H1 (cell line): ENCODE measurements at regions not wholly inside any gene's neighbourhood (a gene's known extent, or its start where the extent isn't known, plus 50 kb on each side); places are given as distances from the start of the nearest gene placed in this dataset.

Source experiments
- CEBPB ChIP-seq: IDR thresholded peaks from 2 replicates; pipeline ENCODE4 v1.6.1; 2012; ENCODE audit warnings: low read depth, low read length
- CHD1 ChIP-seq: IDR thresholded peaks from 2 replicates; pipeline ENCODE4 v1.6.1; 2012; ENCODE audit warnings: low read depth, low read length, improper control_type of control experiment
- CTCF ChIP-seq, 3 experiments: IDR thresholded peaks; 1 replicate in 2 of 3; 2 replicates in 1 of 3; pipeline versions ENCODE4 v1.5.1 to v1.6.1; 2011; ENCODE audit warnings: low read length in 3 of 3, mild to moderate bottlenecking in 3 of 3, inconsistent platforms in 2 of 3, low read depth in 1 of 3, moderate library complexity in 1 of 3; ENCODE audit not compliant: insufficient read depth in 1 of 3; ENCODE audit errors: control extremely low read depth in 1 of 3
- EGR1 ChIP-seq: IDR thresholded peaks from 2 replicates; pipeline ENCODE4 v1.6.1; 2011; ENCODE audit warnings: low read depth, low read length, borderline replicate concordance
- POLR2A ChIP-seq, 2 experiments: IDR thresholded peaks; 1 replicate in 1 of 2; 2 replicates in 1 of 2; pipeline ENCODE4 v1.6.1; 2011; ENCODE audit warnings: low read depth in 2 of 2, low read length in 2 of 2, mild to moderate bottlenecking in 2 of 2; ENCODE audit errors: control extremely low read depth in 1 of 2
- SP2 ChIP-seq: IDR thresholded peaks from 2 replicates; pipeline ENCODE4 v1.6.1; 2012; ENCODE audit warnings: mild to moderate bottlenecking, low read length, inconsistent platforms
- TAF1 ChIP-seq: IDR thresholded peaks from 2 replicates; pipeline ENCODE4 v1.6.1; 2011; ENCODE audit warnings: mild to moderate bottlenecking, low read depth, low read length
- ZNF274 ChIP-seq: IDR thresholded peaks from 2 replicates; pipeline ENCODE4 v1.7.0; 2012; ENCODE audit warnings: low read length, borderline replicate concordance; ENCODE audit errors: extremely low read depth

GRCh38 chr6:78322068-78322845 lies 545.1 kb upstream of the IRAK1BP1 start:
- TF ChIP-seq TAF1 (no peak), CTCF (IDR thresholded peaks at IDR 0.05; ENCODE audit: control extremely low read depth in 1 of 3, insufficient read depth in 1 of 3, low read depth in 1 of 3, low read length in 3 of 3) (no peak), EGR1 (no peak), CEBPB (no peak), POLR2A (IDR thresholded peaks at IDR 0.05; ENCODE audit: control extremely low read depth in 1 of 2, low read depth in 2 of 2, low read length in 2 of 2) (no peak), CHD1 (no peak), ZNF274 (no peak), SP2 (no peak)
